HepG2 (cell line): ENCODE measurements at regions not wholly inside any gene's neighbourhood (a gene's known extent, or its start where the extent isn't known, plus 50 kb on each side); places are given as distances from the start of the nearest gene placed in this dataset.

ENCODE experiments used
- ATAC-seq: fragments of 200-7000 bp; cut with Tn5 transposase; 3 replicates; pipeline ENCODE4 v1.9.1; 2020; ENCODE audit warnings: mild to moderate bottlenecking, moderate library complexity
- BruUV-seq: library from RNA; stranded (reverse); fragments of 400-500 nt; replicated peaks from 2 replicates; lab custom pipeline; 2021; lab: Mats Ljungman, UMichigan
- CTCF ChIA-PET: fragments of 300-600 bp; formaldehyde crosslinking; extraction: SDS; loops from one replicate; lab custom pipeline; 2021; ENCODE audit warnings: low total read pairs, inconsistent platforms, low intra/inter-chr PET ratio; lab: Yijun Ruan, JAX
- POLR2A ChIA-PET: fragments of 350-600 bp; sonication (Branson Sonifier 250); formaldehyde crosslinking; loops from one replicate; lab custom pipeline; 2020; ENCODE audit warnings: antibody characterized with exemption, inconsistent platforms; lab: Yijun Ruan, JAX
- DNase-seq: peaks from one replicate; pipeline ENCODE4 v3.0.0-alpha.2; 2015; ENCODE audit warnings: low spot score
- FAIRE-seq: peaks from 3 replicates; lab custom pipeline; 2011; peaks lifted over from hg19 to GRCh38; lab: Jason Lieb, UNC
- H2AFZ ChIP-seq: one replicate; pipeline ENCODE4 v1.6.1; 2011; ENCODE audit warnings: low read length, inconsistent platforms
- H3K27ac ChIP-seq: fragments of 300-600 bp; 3 replicates; pipeline ENCODE4 v1.8.0; 2011; ENCODE audit warnings: mixed run types, mild to moderate bottlenecking, mixed read lengths, low read length, inconsistent platforms; ENCODE audit not compliant: insufficient read depth; ENCODE audit errors: extremely low read length
- H3K27me3 ChIP-seq, 2 experiments: fragments of 200-600 bp in 1 of 2; 2 replicates in 1 of 2; 3 replicates in 1 of 2; pipeline versions ENCODE4 v1.6.0 to v1.8.0; 2011; ENCODE audit warnings: low read length in 2 of 2, mild to moderate bottlenecking in 2 of 2, moderate library complexity in 2 of 2, inconsistent platforms in 1 of 2; ENCODE audit not compliant: insufficient read depth in 2 of 2, control insufficient read depth in 1 of 2
- H3K36me3 ChIP-seq, 2 experiments: fragments of 200-600 bp in 1 of 2; replicated peaks in 1 of 2; 2 replicates in 1 of 2; 3 replicates in 1 of 2; pipeline versions ENCODE4 v1.5.1 to v1.8.0; 2011; ENCODE audit warnings: low read length in 2 of 2, inconsistent platforms in 1 of 2; ENCODE audit not compliant: insufficient read depth in 2 of 2, control insufficient read depth in 1 of 2
- H3K4me1 ChIP-seq: 2 replicates; pipeline ENCODE4 v1.5.1; 2012; ENCODE audit warnings: low read length, inconsistent platforms; ENCODE audit not compliant: insufficient read depth
- H3K4me2 ChIP-seq: 2 replicates; pipeline ENCODE4 v1.6.0; 2011; ENCODE audit warnings: low read depth, low read length, inconsistent platforms
- H3K4me3 ChIP-seq, 3 experiments: fragments of 200-600 bp in 1 of 3; sonication (generic), shearing (Covaris generic) in 1 of 3; replicated peaks in 1 of 3; 2 replicates each; pipeline ENCODE4 v1.5.1; 2011 to 2016; ENCODE audit warnings: low read length in 3 of 3, inconsistent platforms in 2 of 3, low read depth in 2 of 3, mild to moderate bottlenecking in 2 of 3, control low read depth in 1 of 3, mixed read lengths in 1 of 3; ENCODE audit not compliant: insufficient read depth in 1 of 3
- H3K79me2 ChIP-seq: one replicate; pipeline ENCODE4 v1.6.1; 2011; ENCODE audit warnings: low read length, inconsistent platforms; ENCODE audit not compliant: insufficient read depth
- H3K9ac ChIP-seq: 2 replicates; pipeline ENCODE4 v1.6.0; 2011; ENCODE audit warnings: mild to moderate bottlenecking, low read depth, low read length, inconsistent platforms; ENCODE audit not compliant: insufficient read depth
- H3K9me3 ChIP-seq: 2 replicates; pipeline ENCODE4 v1.5.1; 2012; ENCODE audit warnings: mild to moderate bottlenecking, low read length
- H4K20me1 ChIP-seq: 2 replicates; pipeline ENCODE4 v1.6.0; 2011; ENCODE audit warnings: inconsistent platforms, mild to moderate bottlenecking, low read length, moderate library complexity; ENCODE audit not compliant: insufficient read depth
- ARNT2 ChIP-seq: sonication (generic); formaldehyde crosslinking; IDR thresholded peaks from 2 replicates; pipeline ENCODE4 v1.8.0; 2022; ENCODE audit warnings: mild to moderate bottlenecking, low read depth, missing genetic modification reagents, moderate library complexity
- BRCA1 ChIP-seq: sonication (generic); formaldehyde crosslinking; IDR thresholded peaks from 2 replicates; pipeline ENCODE4 v1.4.0; 2020; ENCODE audit warnings: missing genetic modification reagents
- HMGA1 ChIP-seq: sonication (generic); formaldehyde crosslinking; conservative IDR thresholded peaks from 2 replicates; pipeline ENCODE4 v1.4.0; 2020; ENCODE audit warnings: missing genetic modification reagents
- KDM5B ChIP-seq: sonication (generic); formaldehyde crosslinking; IDR thresholded peaks from 2 replicates; pipeline ENCODE4 v1.4.0; 2020; ENCODE audit warnings: missing genetic modification reagents, mild to moderate bottlenecking, borderline replicate concordance
- NONO ChIP-seq, 2 experiments: fragments of 450-650 bp in 1 of 2; sonication (generic) in 1 of 2; formaldehyde crosslinking in 1 of 2; IDR thresholded peaks in 1 of 2; conservative IDR thresholded peaks in 1 of 2; 2 replicates each; pipeline versions ENCODE4 v1.6.1 to v1.8.0; 2017 to 2022; ENCODE audit warnings: mild to moderate bottlenecking in 1 of 2, missing genetic modification reagents in 1 of 2, moderate library complexity in 1 of 2
- NR0B2 ChIP-seq: sonication (generic); formaldehyde crosslinking; IDR thresholded peaks from 2 replicates; pipeline ENCODE4 v1.4.0; 2020; ENCODE audit warnings: mild to moderate bottlenecking, missing genetic modification reagents
- THYN1 ChIP-seq: sonication (generic); formaldehyde crosslinking; IDR thresholded peaks from 2 replicates; pipeline ENCODE4 v1.8.1; 2023; ENCODE audit warnings: low read depth, mild to moderate bottlenecking, moderate library complexity, missing genetic modification reagents, borderline replicate concordance
- ZNF180 ChIP-seq: sonication (generic); formaldehyde crosslinking; IDR thresholded peaks from 2 replicates; pipeline ENCODE4 v1.4.0; 2020; ENCODE audit warnings: low read depth, missing genetic modification reagents, borderline replicate concordance
- ZNF3 ChIP-seq: IDR thresholded peaks from 2 replicates; pipeline ENCODE4 v1.7.0; 2017; ENCODE audit warnings: inconsistent platforms
- ZNF331 ChIP-seq: sonication (generic); formaldehyde crosslinking; IDR thresholded peaks from 2 replicates; pipeline ENCODE4 v1.4.0; 2020; ENCODE audit warnings: missing genetic modification reagents
- ZNF687 ChIP-seq: sonication (generic); formaldehyde crosslinking; IDR thresholded peaks from 2 replicates; pipeline ENCODE4 v1.5.1; 2020; ENCODE audit warnings: mild to moderate bottlenecking, missing genetic modification reagents, moderate library complexity
- ZNF691 ChIP-seq: sonication (generic); formaldehyde crosslinking; IDR thresholded peaks from 2 replicates; pipeline ENCODE4 v1.4.0; 2020; ENCODE audit warnings: missing genetic modification reagents, low read depth, mild to moderate bottlenecking, borderline replicate concordance
- ZNF713 ChIP-seq: sonication (generic); formaldehyde crosslinking; IDR thresholded peaks from 2 replicates; pipeline ENCODE4 v1.4.0; 2020; ENCODE audit warnings: mild to moderate bottlenecking, missing genetic modification reagents
- ZNF724P ChIP-seq: sonication (generic); formaldehyde crosslinking; IDR thresholded peaks from 2 replicates; pipeline ENCODE4 v1.8.0; 2022; ENCODE audit warnings: missing genetic modification reagents, borderline replicate concordance
- ZNF792 ChIP-seq: IDR thresholded peaks from 2 replicates; pipeline ENCODE4 v1.6.1; 2016
- WGBS: methylation state at CpG from one replicate; pipeline ENCODE4 v1.1.6; 2017; ENCODE audit warnings: low lambda C conversion rate; 5-methylcytosine and 5-hydroxymethylcytosine counted together
- in situ Hi-C: cut with HindIII; loops from 2 replicates; pipeline ENCODE4 v1.10.0; 2017; ENCODE audit warnings: low pct_unique_long_range_greater_than_20kb; ENCODE audit not compliant: extremely low pct_ligation_motif_present
- intact Hi-C: fragments of 100-400 bp; cut with micrococcal nuclease; formaldehyde crosslinking; loops from one replicate; pipeline ENCODE4 v1.10.0; 2022; ENCODE audit not compliant: unreplicated experiment
- TF ChIP-seq, protein P1 (sequence below): IDR thresholded peaks from 2 replicates; pipeline ENCODE4 v1.6.1; 2016; ENCODE audit warnings: control low read depth

GRCh38 chr12:84113666-84114065, 798.9 kb downstream of the SLC6A15 start:
- no TSS peak for BruUV-seq
- no peaks in the 10 kb centered on the region for H3K27me3 ChIP-seq
- H3K4me3 ChIP-seq, result no peak overlapping the region
- no peak overlapping the region for H2AFZ ChIP-seq
- no peaks in the 10 kb centered on the region for H3K4me1 ChIP-seq
- 72% methylated on average over 1 of the region's 1 CpG for WGBS
- ChIA-PET CTCF (no interaction called here), POLR2A (no interaction called here)
- no peak overlapping the region for H3K27ac ChIP-seq
- DNase-seq, result no peak
- in situ Hi-C loops (no loop called here), intact Hi-C loops (no loop called here)
- no peak for FAIRE-seq
- no peak overlapping the region for H3K9ac ChIP-seq
- ATAC-seq, result no peak
- no peaks in the 10 kb centered on the region for H3K36me3 ChIP-seq
- no peaks in the 10 kb centered on the region for H4K20me1 ChIP-seq
- no peak overlapping the region for H3K4me2 ChIP-seq
- H3K79me2 ChIP-seq, result no peaks in the 10 kb centered on the region
- no peaks in the 10 kb centered on the region for H3K9me3 ChIP-seq
- TF ChIP-seq THYN1 (CRISPR knock-in tag) (no peak), ZNF691 (CRISPR knock-in tag) (no peak), ZNF331 (CRISPR knock-in tag) (no peak), ZNF713 (CRISPR knock-in tag) (no peak), KDM5B (CRISPR knock-in tag) (no peak), ARNT2 (CRISPR knock-in tag) (no peak), ZNF724P (CRISPR knock-in tag) (no peak), ZNF792 (CRISPR knock-in tag) (no peak), ZNF687 (CRISPR knock-in tag) (no peak), ZNF3 (CRISPR knock-in tag) (no peak), ZNF180 (CRISPR knock-in tag) (no peak), BRCA1 (CRISPR knock-in tag) (no peak), NR0B2 (CRISPR knock-in tag) (no peak), NONO (IDR thresholded peaks at IDR 0.05) (no peak), NONO (CRISPR knock-in tag; conservative IDR thresholded peaks at IDR 0.05) (no peak), HMGA1 (CRISPR knock-in tag) (no peak)
- TF ChIP-seq, protein P1, sequence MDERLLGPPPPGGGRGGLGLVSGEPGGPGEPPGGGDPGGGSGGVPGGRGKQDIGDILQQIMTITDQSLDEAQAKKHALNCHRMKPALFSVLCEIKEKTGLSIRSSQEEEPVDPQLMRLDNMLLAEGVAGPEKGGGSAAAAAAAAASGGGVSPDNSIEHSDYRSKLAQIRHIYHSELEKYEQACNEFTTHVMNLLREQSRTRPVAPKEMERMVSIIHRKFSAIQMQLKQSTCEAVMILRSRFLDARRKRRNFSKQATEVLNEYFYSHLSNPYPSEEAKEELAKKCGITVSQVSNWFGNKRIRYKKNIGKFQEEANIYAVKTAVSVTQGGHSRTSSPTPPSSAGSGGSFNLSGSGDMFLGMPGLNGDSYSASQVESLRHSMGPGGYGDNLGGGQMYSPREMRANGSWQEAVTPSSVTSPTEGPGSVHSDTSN, result no peak
